Hepatocyte (in vitro differentiated cells): ENCODE measurements at regions not wholly inside any gene's neighbourhood (a gene's known extent, or its start where the extent isn't known, plus 50 kb on each side); places are given as distances from the start of the nearest gene placed in this dataset.

Experiments
- DNase-seq: peaks from one replicate; pipeline ENCODE4 v3.0.0-alpha.2; 2016; ENCODE audit warnings: low spot score
- H2AFZ ChIP-seq: fragments of 200-600 bp; sonication (generic); 2 replicates; pipeline ENCODE4 v1.6.0; 2016; ENCODE audit warnings: antibody characterized with exemption, mild to moderate bottlenecking
- H3K27ac ChIP-seq: fragments of 200-600 bp; sonication (generic); 2 replicates; pipeline ENCODE4 v1.5.1; 2016; ENCODE audit warnings: mild to moderate bottlenecking
- H3K27me3 ChIP-seq: fragments of 200-600 bp; sonication (generic); 2 replicates; pipeline ENCODE4 v1.6.1; 2016
- H3K36me3 ChIP-seq: fragments of 200-600 bp; sonication (generic); replicated peaks from 2 replicates; pipeline ENCODE4 v1.5.1; 2016; ENCODE audit warnings: low read depth; ENCODE audit not compliant: insufficient read depth
- H3K4me1 ChIP-seq: fragments of 200-600 bp; sonication (generic); 2 replicates; pipeline ENCODE4 v1.5.1; 2016; ENCODE audit warnings: mild to moderate bottlenecking, moderate library complexity; ENCODE audit not compliant: insufficient read depth
- H3K4me2 ChIP-seq: fragments of 200-600 bp; sonication (generic); 2 replicates; pipeline ENCODE4 v1.6.0; 2016
- H3K4me3 ChIP-seq: fragments of 200-600 bp; sonication (generic); 2 replicates; pipeline ENCODE4 v1.5.1; 2016; ENCODE audit warnings: mild to moderate bottlenecking
- H3K79me2 ChIP-seq: fragments of 200-600 bp; sonication (generic); 2 replicates; pipeline ENCODE4 v1.6.0; 2017; ENCODE audit warnings: mild to moderate bottlenecking
- H3K9me2 ChIP-seq: fragments of 200-600 bp; sonication (generic); replicated peaks from 2 replicates; pipeline ENCODE4 v1.6.0; 2017; ENCODE audit warnings: mild to moderate bottlenecking; ENCODE audit not compliant: insufficient read depth
- H3K9me3 ChIP-seq: fragments of 200-600 bp; sonication (generic); 2 replicates; pipeline ENCODE4 v1.5.1; 2016; ENCODE audit warnings: low read depth, mild to moderate bottlenecking
- H4K20me1 ChIP-seq: fragments of 200-600 bp; sonication (generic); 2 replicates; pipeline ENCODE4 v1.6.0; 2016; ENCODE audit warnings: mild to moderate bottlenecking; ENCODE audit not compliant: insufficient read depth, poor library complexity, severe bottlenecking
- CTCF ChIP-seq: fragments of 200-600 bp; sonication (generic); IDR thresholded peaks from 2 replicates; pipeline ENCODE4 v1.5.1; 2016; ENCODE audit warnings: antibody characterized with exemption, mild to moderate bottlenecking; ENCODE audit not compliant: poor library complexity
- EZH2 ChIP-seq: fragments of 200-600 bp; sonication (generic); IDR thresholded peaks from 2 replicates; pipeline ENCODE4 v1.6.1; 2016; ENCODE audit warnings: antibody characterized with exemption, mild to moderate bottlenecking, borderline replicate concordance
- EZH2phosphoT487 ChIP-seq: fragments of 200-600 bp; sonication (generic); IDR thresholded peaks from one replicate; pipeline ENCODE4 v1.6.1; 2018; ENCODE audit warnings: antibody characterized with exemption, mild to moderate bottlenecking, low read depth, moderate library complexity; ENCODE audit not compliant: unreplicated experiment, severe bottlenecking
- WGBS: methylation state at CpG from one replicate; pipeline ENCODE4 v1.1.6; 2016; ENCODE audit warnings: low lambda C conversion rate; ENCODE audit errors: missing lambda C conversion rate; 5-methylcytosine and 5-hydroxymethylcytosine counted together

DNA sequence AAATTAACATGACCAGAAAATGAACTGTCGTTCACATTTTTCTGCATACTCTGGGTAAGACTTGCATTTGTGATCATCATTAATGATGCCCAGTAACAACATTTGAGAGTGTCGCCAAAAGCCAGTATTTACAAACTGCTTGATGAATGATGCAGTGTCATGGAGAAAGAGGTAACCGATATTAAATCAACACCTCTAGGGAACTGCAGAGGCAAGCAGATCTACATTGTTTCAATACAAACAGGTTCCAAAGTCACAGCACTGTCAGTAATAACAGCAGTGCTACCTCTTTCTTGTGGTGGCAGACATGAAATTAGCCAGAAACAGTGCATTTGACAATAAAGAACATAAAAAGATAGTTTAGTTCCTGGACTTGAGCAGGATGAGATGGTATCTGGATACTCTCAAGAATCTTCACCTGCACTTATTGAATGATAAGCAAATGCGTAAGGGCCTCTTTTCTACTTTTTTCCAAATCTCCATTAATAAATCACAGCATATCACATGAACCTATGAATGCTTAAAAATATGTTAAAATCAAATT, 456.6 kb downstream of the ARHGEF28 start:
- H3K36me3 ChIP-seq = no peaks in the 10 kb centered on the region
- no peaks in the 10 kb centered on the region for H3K4me1 ChIP-seq
- no peaks in the 10 kb centered on the region for H3K9me2 ChIP-seq
- H2AFZ ChIP-seq = no peak overlapping the region
- WGBS = 80% methylated on average over 4 of the region's 4 CpGs
- no peak for TF ChIP-seq EZH2
- no peak for TF ChIP-seq CTCF
- no peak for TF ChIP-seq EZH2phosphoT487
- no peaks in the 10 kb centered on the region for H4K20me1 ChIP-seq
- no peaks in the 10 kb centered on the region for H3K9me3 ChIP-seq
- H3K4me2 ChIP-seq = no peak overlapping the region
- H3K27ac ChIP-seq = no peak overlapping the region
- H3K27me3 ChIP-seq = no peaks in the 10 kb centered on the region
- H3K79me2 ChIP-seq = no peaks in the 10 kb centered on the region
- H3K4me3 ChIP-seq = no peak overlapping the region
- DNase-seq = no peak

DNA sequence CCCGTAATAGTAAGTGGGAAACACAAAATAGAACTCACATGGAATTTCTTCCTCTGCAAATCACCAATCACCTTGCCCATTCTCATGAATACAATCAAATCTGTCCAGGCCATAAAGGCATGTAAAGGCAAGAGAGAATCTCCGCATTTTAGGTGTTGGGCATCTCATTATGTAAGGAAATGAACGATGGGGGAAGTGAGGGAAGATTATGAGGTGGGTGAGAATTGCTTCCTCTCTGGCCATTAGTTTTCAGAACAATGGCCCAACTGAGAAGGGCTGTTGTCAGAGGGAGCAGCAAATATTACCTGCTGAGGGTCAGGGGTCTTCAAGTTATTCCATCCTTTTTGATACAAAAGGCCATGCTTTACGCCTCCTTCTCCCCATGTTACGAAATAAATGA, 455.1 kb downstream of the ARHGEF28 start:
- H2AFZ ChIP-seq = no peak overlapping the region
- H3K4me1 ChIP-seq = no peaks in the 10 kb centered on the region
- no peaks in the 10 kb centered on the region for H4K20me1 ChIP-seq
- H3K27me3 ChIP-seq = no peaks in the 10 kb centered on the region
- no peaks in the 10 kb centered on the region for H3K36me3 ChIP-seq
- H3K9me2 ChIP-seq = no peaks in the 10 kb centered on the region
- no peak overlapping the region for H3K4me3 ChIP-seq
- TF ChIP-seq EZH2 (no peak), CTCF (no peak), EZH2phosphoT487 (no peak)
- no peak overlapping the region for H3K4me2 ChIP-seq
- 88% methylated on average over 5 of the region's 5 CpGs for WGBS
- H3K27ac ChIP-seq = no peak overlapping the region
- H3K79me2 ChIP-seq = no peaks in the 10 kb centered on the region
- H3K9me3 ChIP-seq = no peaks in the 10 kb centered on the region
- DNase-seq = no peak

DNA sequence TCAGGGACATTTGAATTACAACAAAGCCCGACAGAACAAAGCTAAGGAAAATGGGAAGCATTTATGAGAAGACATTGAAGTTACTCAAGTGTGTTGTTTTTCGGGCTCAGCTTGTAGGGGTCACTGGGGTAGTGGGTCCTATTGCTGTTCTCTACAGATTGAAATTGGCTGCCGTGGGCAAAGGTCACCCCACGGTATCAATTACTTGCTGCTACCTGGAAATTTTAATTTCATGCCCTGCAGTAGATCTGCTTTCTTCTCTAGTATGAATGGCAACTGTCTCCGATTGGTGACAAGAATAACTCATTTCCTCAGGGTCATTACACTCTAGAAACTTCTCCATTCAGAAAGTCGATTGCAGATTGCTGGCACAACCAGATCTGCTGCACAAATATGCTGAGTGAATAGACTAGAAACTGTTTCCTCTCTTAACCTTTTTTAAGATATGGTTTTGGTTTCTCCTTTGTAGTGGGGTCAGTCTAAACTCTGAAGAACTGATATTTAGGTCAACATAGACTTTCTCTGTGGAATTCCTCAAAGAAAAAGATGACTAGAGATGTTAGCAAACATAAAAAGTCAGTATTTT, 454.1 kb downstream of the ARHGEF28 start:
- H3K79me2 ChIP-seq = no peaks in the 10 kb centered on the region
- no peak overlapping the region for H3K27ac ChIP-seq
- no peak for TF ChIP-seq EZH2phosphoT487
- no peak for TF ChIP-seq CTCF
- no peak for TF ChIP-seq EZH2
- no peak overlapping the region for H2AFZ ChIP-seq
- H4K20me1 ChIP-seq = no peaks in the 10 kb centered on the region
- no peaks in the 10 kb centered on the region for H3K36me3 ChIP-seq
- no peaks in the 10 kb centered on the region for H3K9me2 ChIP-seq
- H3K4me1 ChIP-seq = no peaks in the 10 kb centered on the region
- H3K4me3 ChIP-seq = no peak overlapping the region
- no peak overlapping the region for H3K4me2 ChIP-seq
- H3K9me3 ChIP-seq = no peaks in the 10 kb centered on the region
- H3K27me3 ChIP-seq = no peaks in the 10 kb centered on the region
- whole genome bisulfite sequencing = 87% methylated on average over 6 of the region's 6 CpGs
- no peak for DNase-seq
